ENCODE measurements at regions not wholly inside any gene's neighbourhood (a gene's known extent, or its start where the extent isn't known, plus 50 kb on each side); places are given as distances from the start of the nearest gene placed in this dataset.

GRCh38 chr5:162301356-162301755, 233.8 kb downstream of the GABRG2 start (continued):
- TF ChIP-seq STAT6 (CRISPR knock-in tag; conservative IDR thresholded peaks at IDR 0.05; ENCODE audit: low read depth) (no peak), ATF6 (CRISPR knock-in tag; IDR thresholded peaks at IDR 0.05) (no peak), GRHL2 (CRISPR knock-in tag; IDR thresholded peaks at IDR 0.05; ENCODE audit: insufficient replicate concordance, severe bottlenecking) (no peak)

GRCh38 chr5:162323466-162323865, 255.9 kb downstream of the GABRG2 start:
- TF ChIP-seq GRHL2 (CRISPR knock-in tag; IDR thresholded peaks at IDR 0.05; ENCODE audit: insufficient replicate concordance, severe bottlenecking) (no peak), PRRX2 (CRISPR knock-in tag; IDR thresholded peaks at IDR 0.05) (no peak), ERG (CRISPR knock-in tag; IDR thresholded peaks at IDR 0.05) (no peak), MAX (CRISPR knock-in tag; IDR thresholded peaks at IDR 0.05) (no peak), NR1H2 (CRISPR knock-in tag; IDR thresholded peaks at IDR 0.05) (no peak), E2F5 (CRISPR knock-in tag; IDR thresholded peaks at IDR 0.05) (no peak), CTCF (IDR thresholded peaks at IDR 0.05) (no peak), CREM (CRISPR knock-in tag; IDR thresholded peaks at IDR 0.05) (no peak), ZNF317 (CRISPR knock-in tag; IDR thresholded peaks at IDR 0.05; ENCODE audit: borderline replicate concordance, low read depth) (no peak), ARID4B (CRISPR knock-in tag; IDR thresholded peaks at IDR 0.05; ENCODE audit: borderline replicate concordance) (no peak), TCF7 (CRISPR knock-in tag; IDR thresholded peaks at IDR 0.05; ENCODE audit: low read depth) (no peak), SP1 (CRISPR knock-in tag; conservative IDR thresholded peaks at IDR 0.05) (no peak), MXD4 (CRISPR knock-in tag; IDR thresholded peaks at IDR 0.05; ENCODE audit: borderline replicate concordance) (no peak), IRF2 (CRISPR knock-in tag; IDR thresholded peaks at IDR 0.05; ENCODE audit: borderline replicate concordance, low read depth) (no peak), STAT6 (CRISPR knock-in tag; conservative IDR thresholded peaks at IDR 0.05; ENCODE audit: low read depth) (no peak), ZBTB43 (CRISPR knock-in tag; IDR thresholded peaks at IDR 0.05) (no peak)
- Mint-ChIP-seq H3K9me3 (peaks cover 32% of the 10 kb centered on the region), H3K27me3 (ENCODE audit: low read depth) (no peaks in the 10 kb centered on the region), H3K4me1 (peaks cover 10% of the 10 kb centered on the region), H3K36me3 (peaks cover 16% of the 10 kb centered on the region), H3K4me3 (no peak overlapping the region), H3K27ac (no peak overlapping the region)
- DNase-seq (ENCODE audit: low spot score) (no peak), ATAC-seq (no peak)
- CTCF ChIA-PET: no interaction called here
- POLR2A ChIA-PET: no interaction called here

Data from WTC11 (cell line).